Activated CD8-positive, alpha-beta memory T cell treated with anti-CD3 and anti-CD28 coated beads, Interleukin-2, amount 50 U/mL, for 24 hours (primary cell): ENCODE measurements at regions not wholly inside any gene's neighbourhood (a gene's known extent, or its start where the extent isn't known, plus 50 kb on each side); places are given as distances from the start of the nearest gene placed in this dataset.

Source experiments
- DNase-seq: peaks from one replicate; pipeline ENCODE4 v3.0.0-alpha.2; 2020; ENCODE audit errors: extremely low read depth

DNA sequence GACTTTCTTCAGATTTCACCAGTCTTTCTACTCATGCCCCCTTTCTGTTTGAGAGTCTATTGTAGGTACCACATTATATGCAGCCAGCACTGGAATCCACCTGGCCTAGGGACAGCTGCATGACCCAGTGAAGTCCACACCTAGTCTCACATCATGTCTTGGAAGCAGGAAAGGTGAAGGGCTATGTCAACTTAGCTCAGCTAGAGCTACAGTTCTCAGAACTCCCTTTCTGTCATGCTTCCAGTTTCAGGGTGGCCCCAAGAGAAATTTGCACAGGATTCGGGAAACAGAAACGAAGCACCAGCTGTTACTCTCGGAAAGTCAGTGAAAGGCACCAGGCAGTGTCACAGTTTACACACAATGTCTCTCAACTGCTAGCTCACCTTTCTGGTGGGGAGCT lies 51.6 kb upstream of the NLRP1 start:
- DNase-seq = no peak

- DNase-seq = no peak
These were observed 54.3 kb upstream of the NLRP1 start for GRCh38 chr17:5638596-5638995.

DNA sequence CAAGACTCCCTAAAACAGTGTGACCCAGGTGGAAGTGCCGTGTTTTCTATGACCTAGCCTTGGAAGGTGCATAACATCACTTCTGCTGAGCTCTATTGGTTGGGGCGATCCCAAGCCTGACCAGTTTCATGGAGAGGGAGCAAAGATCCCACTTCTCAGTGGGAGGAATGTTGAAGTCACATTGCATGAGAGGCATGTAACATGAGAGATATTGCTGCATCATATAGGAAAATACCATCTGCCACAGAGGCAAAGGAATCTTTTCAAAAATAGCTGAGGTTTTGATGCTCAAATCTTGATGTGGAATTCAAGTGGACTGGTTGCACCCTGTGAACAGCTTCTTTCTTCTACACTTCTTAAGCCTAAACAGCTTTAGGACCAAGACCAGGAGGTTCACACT lies 56.4 kb upstream of the NLRP1 start:
- DNase-seq = no peak

DNA sequence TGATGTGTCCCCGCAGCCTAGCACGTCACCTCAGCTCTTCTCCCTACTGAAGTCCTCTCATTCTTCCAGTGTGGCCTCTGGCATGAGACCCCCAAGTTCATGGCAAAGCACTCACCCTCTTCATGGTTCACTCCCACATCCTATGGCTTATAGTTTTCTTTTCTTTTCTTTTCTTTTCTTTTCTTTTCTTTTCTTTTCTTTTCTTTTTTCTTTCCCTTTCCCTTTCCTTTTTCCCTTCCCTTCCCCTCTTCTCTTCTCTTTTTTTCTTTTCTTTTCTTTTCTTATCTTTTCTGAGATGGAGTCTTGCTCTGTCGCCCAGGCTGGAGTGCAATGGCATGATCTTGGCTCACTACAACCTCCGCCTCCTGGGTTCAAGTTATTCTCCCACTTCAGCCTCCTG lies 58.4 kb upstream of the NLRP1 start:
- DNase-seq = no peak

- DNase-seq = no peak
These were observed 59.8 kb upstream of the NLRP1 start for GRCh38 chr17:5644065-5644464.

- no peak for DNase-seq
These were observed 67.0 kb upstream of the NLRP1 start for GRCh38 chr17:5651348-5651747.

GRCh38 chr17:5661491-5662125 lies 77.3 kb upstream of the NLRP1 start:
- no peak for DNase-seq

DNA sequence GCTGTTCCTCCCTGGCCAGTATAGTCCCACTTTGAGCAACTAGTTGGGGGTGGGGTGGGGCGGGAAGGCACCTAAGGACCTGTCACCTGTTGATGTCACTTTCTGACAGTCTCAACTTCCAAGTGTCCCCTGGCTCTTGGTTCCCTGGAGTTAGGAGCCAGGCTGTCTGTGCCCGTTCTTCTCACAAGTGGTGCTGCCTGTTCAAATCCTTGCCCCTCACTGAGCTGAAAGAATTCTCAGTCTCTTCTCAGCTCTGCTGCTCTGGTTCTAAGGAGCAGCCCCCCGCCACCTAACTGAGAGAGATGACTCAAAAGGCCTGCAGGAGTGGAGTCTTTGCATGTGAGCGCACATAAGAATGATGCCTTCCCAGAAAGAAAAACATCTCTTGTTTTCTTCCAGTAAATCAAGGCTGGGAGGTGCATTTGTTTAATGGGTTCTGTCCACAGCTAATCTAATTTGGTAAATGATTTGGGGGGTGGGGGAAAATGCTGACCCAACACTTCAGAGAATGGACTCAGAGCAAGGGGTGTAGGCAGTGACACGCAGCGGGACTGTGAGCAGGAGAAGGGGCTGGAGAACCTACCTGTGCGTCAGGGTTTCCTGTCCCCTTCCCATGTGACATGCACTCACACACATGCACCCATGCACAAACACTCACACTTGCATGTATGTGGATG lies 78.2 kb upstream of the NLRP1 start:
- DNase-seq = no peak

DNA sequence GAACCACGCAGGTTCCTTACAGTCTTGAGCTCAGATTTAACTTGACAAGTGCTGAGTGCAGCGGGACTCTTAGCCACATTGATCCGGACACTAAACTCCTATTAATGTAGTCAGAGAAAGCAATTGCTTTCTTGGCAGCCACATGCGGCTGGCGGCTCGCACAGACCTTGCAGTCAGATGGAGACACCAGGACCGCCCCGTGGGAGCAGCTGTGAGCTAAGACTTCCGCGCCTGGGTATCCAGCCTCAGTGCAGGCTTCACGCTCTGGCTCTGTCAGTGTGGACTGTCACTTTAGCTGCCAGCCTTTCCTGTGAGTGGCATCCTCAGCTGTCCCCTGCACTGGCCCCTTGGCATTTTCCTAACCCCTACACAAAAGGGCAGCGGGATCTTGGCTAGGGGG lies 80.9 kb upstream of the NLRP1 start:
- no peak for DNase-seq

- no peak for DNase-seq
These were observed 83.6 kb upstream of the NLRP1 start for GRCh38 chr17:5667871-5668270.

GRCh38 chr17:5668557-5669138 lies 84.3 kb upstream of the NLRP1 start:
- no peak for DNase-seq

- no peak for DNase-seq
These were observed 84.9 kb upstream of the NLRP1 start for GRCh38 chr17:5669191-5669590.

GRCh38 chr17:5672141-5672540 lies 87.8 kb upstream of the NLRP1 start:
- DNase-seq = no peak

DNA sequence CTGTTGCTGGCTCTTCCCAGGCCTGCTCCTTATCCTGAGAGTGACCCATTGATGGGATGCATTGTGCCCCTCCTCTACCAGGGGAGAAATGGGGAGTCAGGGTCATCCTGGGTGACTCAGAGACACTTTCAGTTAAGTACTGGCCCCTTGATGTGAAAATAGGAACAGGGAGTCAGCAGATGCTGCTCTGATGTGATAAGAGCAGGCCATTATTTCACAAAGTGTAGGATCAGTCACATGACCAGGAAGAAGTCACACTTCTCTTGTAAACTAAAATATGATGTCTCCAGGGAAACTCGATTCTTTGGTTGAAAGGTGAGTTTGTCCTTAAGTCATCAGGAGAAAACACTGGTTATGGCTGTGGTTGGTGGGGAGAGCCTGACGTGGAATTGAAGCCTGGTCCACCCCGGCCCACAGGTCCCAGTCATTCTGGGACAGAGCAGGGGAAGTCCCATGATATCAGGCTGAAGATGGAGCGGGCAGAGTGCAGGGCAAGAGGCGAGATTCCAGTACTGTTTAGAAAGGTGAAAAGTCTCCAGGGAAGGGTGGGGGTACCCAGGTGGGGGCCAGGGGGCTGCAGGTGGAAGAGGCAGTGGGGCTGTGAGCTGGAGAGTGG lies 88.6 kb upstream of the NLRP1 start:
- DNase-seq = no peak

GRCh38 chr17:5675625-5676421 lies 91.5 kb upstream of the NLRP1 start:
- DNase-seq = no peak

- DNase-seq = no peak
These were observed 93.3 kb upstream of the NLRP1 start for GRCh38 chr17:5677620-5678019.

- DNase-seq = no peak
These were observed 93.9 kb upstream of the NLRP1 start for GRCh38 chr17:5678171-5678570.

GRCh38 chr17:5680766-5681165 lies 96.5 kb upstream of the NLRP1 start:
- no peak for DNase-seq

GRCh38 chr17:5683241-5683640 lies 98.9 kb upstream of the NLRP1 start:
- DNase-seq = no peak

GRCh38 chr17:5686074-5686635 lies 101.8 kb upstream of the NLRP1 start:
- DNase-seq = no peak

DNA sequence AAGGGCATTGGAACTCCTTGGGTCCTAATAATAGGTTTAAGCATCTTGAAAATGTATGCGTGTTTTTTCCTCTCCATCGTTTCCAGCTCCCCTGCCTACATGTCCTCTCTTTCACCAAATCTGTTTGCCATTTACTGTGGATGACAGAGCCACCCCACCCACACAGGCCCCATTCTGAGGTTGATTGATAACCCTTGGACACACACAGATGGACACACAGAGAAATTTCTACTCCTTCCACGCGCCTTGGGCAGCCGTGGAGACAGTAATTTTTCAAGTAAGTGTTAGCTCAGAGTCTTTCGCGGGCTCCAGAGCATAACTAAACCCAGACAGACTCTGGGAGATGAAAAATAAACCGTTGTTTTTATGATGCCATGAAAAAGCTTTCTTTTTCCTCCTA lies 103.3 kb upstream of the NLRP1 start:
- no peak for DNase-seq

GRCh38 chr17:5693821-5694220 lies 109.5 kb upstream of the NLRP1 start:
- DNase-seq = no peak
